ENCODE measurements at regions not wholly inside any gene's neighbourhood (a gene's known extent, or its start where the extent isn't known, plus 50 kb on each side); places are given as distances from the start of the nearest gene placed in this dataset.
"Not testable (repeated sequence)": the region's sequence is repeated elsewhere in the genome, so short reads cannot be mapped to it uniquely, and the experiment has no call there.

DNA sequence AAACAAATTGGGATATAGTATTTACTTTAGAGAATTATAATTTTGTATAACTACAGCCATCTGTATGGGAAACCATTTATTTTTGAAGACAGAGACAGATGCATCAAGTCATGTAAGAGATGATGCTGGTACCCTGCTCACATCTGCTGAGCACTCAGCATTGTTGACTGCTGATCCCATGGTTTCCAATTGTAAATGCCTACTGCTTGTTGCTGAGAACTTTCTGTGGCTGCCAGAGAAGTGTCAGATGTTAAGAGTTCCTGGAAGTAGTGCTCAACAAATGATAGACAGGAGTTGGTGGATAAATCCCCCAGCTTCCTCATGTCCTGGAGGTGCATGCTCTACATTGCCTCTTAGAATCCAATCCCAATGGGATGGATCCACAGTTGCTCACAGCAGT lies 167.1 kb downstream of the OXSM start:
- DNase-seq = no peak

DNA sequence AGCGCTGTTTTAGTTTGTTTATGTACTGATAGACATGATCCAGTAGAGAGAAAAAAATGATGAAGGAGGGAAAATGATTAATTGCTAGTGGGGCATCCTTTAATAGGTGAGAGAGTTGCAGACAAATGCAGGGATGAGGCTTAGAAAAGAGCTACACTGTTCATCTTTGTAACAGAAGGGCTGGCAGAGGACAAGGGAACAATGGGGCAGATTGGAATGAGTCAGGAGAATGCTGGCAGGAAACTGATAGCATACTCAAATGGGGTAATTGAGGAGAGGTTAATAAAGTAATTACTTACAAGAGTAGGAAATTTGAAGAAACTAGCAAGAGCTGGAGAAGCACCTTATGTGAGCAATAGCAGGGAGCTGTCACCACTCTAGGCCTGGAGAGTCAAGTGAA lies 170.9 kb downstream of the OXSM start:
- no peak for DNase-seq

DNA sequence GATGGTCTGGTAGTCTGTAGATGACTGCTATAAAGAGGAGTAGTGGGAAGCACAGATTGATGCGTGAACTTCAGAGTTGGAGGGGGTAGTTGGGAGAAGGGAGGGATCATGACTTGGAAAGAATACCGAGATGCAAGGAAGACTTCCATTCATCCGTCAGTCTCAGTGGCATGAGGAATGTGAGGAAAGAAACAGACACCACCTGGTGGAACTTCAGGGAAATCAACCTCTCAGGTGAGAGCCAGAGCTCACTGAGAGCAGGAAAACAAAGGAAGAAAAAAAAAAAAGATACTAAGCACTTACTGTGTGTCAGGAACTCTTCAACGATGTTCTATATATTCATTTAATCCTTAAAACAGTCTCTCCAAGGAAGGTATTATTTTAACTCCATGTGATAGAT lies 172.4 kb downstream of the OXSM start:
- no peak for DNase-seq

DNA sequence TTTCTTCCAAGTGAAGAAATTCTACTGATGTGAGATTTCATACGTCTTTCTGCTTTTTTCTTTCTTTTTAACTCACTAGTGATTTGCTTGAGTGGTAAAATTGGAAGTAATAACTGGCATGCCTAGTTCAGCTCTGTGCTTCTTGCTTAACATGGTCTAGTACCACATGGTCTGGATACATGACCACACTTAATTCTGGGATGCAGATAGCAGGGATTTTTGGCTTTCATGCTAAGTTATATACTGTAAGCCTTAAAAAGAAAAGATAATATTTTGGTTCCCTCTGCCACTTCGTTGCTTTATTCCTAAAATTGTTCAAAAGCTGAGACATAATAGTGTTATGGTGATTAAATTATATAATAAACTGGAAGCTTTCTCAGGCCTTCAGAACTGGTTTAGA lies 174.3 kb downstream of the OXSM start:
- no peak for DNase-seq

DNA sequence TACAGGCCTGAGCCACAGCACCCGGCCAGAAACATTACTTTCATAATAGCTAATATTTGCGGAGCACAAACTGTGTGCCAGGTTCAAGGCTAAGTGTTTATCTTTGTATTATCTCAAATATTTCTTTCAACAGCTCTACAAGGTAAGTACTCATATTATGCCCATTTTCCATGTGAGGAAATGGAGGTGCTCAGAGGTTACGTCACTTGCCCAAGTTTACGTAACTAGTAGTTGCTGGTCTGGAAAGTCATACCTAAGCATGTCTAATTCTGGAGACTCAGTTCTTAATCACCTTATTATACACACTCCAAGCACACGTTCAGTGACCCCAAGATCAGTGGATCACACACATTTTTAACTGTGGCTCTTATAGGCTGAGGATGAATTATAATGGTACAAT lies 177.5 kb downstream of the OXSM start:
- DNase-seq = no peak

DNA sequence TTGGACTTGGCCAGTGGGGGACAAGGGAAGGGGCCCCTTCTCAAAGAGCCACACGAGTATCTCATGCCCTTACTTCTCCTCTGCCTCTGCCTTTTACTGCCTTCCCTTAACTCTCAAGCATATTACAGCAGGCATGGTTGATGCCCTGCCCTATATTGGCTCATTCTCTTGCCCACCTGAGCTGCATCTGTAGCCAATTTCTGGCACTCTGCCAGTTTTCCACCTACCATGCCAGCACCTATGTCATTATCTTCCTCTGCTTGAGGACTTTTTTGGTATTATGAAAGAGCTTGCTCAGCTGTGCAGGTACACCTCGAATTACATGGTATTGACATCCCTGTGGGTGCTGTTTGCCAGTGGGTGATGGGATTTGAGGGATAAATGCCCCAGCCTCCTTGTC lies 181.8 kb downstream of the OXSM start:
- no peak for DNase-seq

DNA sequence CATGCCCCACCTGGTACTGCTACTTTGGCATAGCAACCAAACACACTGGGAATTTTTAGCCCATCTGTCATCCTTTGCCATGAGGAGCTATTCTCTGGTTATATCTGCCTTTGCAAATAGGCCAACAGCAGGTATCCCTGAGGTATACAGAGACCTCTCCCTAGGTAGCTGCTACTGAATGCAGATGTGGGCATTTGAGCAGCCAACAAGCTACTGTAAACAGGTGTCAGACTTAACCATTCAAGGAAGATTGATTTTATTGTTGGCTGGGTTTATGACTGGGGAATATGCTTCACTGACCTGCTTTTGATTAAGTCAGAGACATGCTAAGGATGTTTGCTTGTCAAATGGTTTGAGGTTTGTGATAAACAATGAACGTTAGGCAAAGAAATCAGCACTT lies 183.2 kb downstream of the OXSM start:
- no peak for DNase-seq

DNA sequence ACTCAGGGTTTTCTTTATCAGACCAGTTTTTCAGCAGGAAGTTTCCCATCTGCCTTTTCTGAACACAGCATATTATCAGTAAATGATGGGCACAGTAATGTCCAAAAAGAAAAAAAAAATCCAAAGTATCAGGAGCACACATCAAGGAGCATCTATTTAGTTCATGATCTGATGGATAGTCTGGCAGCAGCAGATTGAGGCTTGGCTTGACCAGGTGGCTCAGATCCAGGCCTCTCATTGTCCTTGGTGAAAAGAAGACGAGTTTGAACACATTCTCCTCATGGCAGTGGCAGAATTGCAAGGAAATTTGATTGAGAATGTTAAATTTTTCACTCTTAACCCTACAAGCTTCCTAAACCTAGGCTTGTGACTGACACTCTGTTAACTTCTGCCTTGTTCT lies 192.9 kb downstream of the OXSM start:
- no peak for DNase-seq

DNA sequence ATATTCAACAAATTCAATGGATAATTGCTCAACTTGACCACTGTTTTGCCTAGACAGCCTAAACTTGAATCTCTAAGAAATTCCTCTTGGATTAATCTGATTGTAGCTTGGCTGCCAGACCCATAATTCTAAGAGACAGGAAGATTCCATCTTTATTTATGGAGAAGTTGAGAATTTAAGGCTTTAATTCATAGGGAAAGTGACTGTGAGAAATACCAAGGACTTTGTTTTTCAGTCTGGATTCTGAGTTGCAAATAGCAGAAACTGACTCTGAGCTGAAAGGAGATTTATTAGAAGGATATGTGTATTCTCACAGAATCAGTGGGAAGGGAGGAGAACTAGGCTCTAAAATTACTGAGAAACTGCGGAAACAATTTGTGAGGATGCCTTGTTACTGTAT lies 195.7 kb downstream of the OXSM start:
- no peak for DNase-seq

DNA sequence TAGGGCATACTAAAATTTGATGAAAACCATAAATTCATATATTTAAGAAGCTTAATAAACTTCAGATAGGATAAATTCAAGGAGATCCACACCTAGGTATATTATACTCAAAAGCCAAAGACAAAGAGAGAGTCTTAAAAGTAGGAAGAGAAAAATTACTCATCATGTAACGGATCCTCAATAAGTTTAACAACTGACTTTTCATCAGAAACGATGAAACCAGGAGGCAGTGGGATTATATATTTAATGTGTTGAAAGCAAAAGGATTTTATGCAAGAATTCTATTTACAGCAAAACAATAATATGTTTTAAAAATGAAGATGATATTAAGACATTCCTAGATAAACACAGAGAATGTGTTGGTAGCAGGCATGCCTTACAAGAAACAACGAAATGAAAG lies 202.7 kb downstream of the OXSM start:
- DNase-seq = no peak

DNA sequence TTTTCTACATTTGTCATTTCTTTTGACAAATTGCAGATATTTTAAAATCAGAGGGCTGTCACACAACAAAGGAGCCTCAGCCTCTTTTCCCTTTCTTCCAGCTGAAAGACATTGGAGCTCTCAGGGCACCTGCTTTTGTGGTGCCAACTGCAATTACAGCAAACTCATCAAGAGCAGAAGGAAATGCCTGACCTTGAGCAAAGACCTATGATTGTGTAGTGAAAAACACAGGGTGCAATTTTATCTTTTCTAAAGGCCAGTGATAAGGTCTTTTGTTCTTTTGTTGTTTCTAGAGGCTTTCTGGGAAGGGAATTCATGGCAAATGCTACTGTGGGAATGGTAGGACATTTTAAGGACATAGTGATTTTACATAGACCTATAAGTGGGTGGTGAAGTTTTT lies 214.3 kb downstream of the OXSM start:
- no peak for DNase-seq

DNA sequence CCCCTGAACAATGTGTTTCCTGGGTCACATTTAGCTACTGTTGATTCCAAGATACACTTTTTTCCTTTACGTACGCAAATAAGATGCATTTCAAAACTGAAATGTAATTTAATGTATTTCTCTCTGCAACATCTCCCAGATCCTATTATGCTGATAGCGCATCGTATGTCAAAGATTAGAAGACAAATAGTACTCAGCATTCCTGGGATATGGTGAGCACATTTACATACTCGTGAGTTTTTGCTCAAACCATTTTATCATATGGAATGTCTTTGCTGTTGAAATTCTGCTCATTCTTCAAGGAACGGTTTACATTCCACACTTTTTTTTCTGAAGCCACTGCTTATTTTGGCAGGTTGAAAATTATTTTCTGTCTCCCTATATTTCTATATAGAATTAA lies 221.4 kb downstream of the OXSM start:
- DNase-seq = no peak

DNA sequence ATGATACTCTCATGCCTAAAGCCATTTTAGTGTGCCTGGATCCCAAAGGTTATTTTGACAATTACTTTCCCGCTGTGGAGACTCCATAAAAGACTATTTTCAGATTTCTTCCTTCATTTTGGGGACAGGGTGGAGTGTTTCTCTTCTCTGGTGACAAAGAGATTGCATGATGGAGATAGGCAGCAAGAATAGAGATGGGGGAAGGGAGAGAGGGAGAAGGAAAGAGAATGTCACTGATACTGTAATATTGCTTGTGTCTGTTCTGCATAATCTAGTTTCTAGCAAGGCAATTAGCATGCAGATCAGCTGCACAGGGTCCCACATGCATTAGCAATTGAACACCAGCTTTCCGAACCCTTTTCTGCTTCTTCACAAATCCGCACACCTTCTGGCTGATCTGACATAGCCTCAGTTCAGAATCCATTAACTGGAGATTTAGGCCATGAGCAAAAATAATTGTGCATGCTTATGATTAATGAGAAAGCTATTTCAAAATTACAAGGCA lies 222.4 kb downstream of the OXSM start:
- no peak for DNase-seq

DNA sequence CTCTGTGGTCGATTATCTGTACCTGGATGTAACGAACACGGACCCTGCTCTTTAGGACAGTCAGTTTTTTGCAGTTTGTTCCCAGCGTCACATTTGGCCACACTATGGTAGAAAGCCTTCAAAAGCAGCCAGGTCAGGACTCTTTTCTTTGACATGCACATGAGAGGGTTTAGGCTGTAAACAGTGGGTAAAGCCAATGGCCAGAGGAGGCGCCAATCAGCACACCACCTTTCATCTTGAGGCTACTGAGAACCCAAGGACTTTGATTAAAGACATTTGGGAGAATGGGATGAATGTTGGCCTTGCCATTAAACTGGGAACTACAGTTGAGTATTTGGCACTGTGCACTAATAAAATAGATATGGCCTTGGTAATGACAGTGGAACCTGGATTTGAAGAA lies 225.9 kb downstream of the OXSM start:
- no peak for DNase-seq

DNA sequence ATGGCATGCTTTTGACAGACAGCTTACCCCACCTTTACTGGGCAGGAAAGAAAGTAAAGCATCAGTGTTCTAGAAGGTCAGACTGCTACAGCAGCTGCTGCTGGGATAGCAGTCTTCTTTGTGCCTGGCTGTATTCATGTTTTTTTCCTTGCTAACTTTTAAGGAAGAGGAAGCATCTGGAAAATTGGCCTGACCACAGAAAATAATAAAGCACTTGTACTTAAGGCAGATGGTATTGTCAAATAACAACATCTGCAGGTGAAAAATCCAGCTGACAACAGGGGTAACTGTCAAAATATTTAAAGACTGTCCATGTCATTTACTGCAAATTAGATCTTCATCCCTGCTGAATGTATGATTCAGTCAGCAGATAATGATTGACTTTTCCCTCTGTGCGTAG lies 229.0 kb downstream of the OXSM start:
- DNase-seq = no peak

DNA sequence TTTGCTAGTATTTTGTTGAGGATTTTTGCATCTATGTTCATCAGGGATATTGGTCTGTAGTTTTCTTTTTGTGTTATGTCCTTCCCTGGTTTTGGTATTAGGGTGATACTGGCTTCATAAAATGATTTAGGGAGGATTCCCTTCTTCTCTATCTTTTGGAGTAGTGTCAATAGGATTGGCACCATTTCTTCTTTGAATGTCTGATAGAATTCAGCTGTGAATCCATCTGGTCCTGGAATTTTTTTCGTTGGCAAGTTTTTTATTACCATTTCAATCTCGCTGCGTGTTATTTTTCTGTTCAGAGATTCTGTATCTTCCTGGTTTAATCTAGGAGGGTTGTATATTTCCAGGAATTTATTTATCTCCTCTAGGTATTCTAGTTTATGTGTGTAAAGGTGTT lies 234.3 kb downstream of the OXSM start:
- not testable (repeated sequence) for DNase-seq

DNA sequence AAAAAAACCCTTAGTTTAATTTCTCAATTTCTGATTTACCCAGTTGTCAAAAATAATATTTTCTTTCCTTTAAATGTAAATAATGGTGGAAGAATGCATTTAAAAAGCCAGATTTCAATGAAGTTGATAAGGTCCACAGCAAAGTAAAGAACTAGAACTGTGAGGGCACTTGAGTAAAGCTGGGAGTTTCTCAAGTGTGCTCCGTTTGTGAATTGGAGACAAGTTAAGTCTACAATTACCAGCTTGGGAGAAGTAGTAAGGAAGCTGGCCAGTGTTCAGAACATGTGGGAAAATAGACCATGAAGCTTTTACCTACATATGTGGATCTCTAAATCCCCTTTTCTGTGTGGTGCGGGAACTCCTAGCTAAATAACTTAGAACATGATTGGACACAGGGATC lies 239.4 kb downstream of the OXSM start:
- no peak for DNase-seq

DNA sequence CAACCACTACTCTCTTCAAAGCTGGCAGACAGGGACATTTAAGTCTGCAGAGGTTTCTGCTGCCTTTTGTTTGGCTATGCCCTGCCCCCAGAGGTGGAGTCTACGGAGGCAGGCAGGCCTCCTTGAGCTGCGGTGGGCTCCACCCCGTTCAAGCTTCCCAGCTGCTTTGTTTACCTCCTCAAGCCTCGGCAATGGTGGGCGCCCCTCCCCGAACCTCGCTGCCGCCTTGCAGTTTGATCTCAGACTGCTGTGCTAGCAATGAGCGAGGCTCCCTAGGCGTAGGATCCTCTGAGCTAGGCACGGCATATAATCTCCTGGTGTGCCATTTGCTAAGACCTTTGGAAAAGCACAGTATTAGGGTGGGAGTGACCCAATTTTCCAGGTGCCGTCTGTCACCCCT lies 252.2 kb downstream of the OXSM start:
- DNase-seq = not testable (repeated sequence)

DNA sequence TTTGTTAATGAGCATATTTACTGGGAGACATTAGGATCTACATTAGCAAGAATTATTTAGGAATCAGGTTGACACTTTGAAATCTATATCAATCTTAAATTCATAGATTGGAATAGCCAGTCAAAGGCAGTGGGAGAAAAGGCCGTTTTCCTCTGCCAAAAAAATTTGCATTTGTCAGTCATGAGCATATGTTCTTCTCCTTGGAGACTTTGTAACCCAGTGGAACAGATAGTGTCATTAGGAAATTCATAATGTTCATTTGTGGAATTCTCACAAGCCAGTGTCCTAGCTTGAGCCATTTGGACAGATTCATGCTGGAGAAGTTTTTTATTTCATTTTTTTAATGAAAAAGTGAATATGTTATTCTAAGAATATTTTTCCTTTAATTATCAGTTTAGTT lies 260.1 kb downstream of the OXSM start:
- DNase-seq = no peak

DNA sequence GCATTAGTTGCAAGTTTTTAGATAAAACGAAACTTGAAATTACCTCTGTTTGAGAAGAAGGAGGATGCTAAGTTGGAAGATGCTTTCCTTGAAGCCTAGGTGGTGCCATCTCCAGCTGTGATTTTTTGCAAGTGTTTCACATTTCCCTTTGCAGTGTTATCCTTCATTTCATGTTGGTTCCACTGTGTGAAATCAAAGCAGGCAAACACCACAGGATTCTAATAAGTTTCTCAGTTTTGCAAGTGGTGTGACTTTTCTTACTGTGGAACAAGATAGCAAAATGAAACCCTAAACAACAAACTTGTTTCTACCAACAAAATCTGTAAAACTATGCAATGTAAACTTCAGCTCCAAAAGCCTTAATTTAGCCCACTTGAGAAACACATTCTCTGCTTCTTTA lies 260.9 kb downstream of the OXSM start:
- no peak for DNase-seq

DNA sequence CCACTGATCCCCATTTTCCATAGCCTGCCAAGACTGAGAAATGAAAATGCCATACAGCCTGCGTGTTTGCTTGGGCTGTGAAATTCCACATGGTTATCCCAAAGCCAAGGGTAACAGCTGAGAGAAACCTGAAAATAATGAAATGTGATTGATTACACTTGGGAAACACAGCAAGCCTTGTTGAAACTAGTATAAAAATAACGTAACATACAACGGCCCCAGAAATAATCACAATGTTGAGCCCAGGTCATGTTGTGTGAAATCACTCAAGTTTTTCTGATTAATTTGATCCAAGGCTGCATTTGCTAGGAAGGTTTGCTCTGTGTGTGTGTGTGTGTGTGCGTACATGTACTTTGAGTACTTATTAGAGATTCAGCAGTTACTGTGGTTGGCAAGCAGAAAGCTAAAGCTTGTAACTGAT lies 269.0 kb downstream of the OXSM start:
- no peak for DNase-seq

DNA sequence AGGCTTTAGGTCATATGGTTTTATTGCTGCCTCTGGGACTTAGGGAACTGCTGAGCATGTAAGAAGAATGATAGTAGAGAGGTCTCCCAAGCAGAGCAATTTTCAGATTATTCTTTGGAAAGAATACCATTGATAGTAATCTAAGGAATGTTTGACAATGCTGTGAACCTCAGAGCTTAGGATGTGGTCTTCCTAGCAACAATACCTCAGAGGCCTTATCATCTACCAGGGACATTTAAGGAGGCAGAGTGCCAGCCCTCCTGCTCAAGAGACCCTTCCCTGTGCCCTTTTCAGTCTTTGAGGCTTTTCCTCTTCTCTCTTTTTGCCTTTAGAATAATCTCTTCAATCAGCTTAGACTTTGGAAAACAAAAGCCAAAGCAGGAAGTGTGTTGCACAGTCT lies 272.1 kb downstream of the OXSM start:
- DNase-seq = no peak

DNA sequence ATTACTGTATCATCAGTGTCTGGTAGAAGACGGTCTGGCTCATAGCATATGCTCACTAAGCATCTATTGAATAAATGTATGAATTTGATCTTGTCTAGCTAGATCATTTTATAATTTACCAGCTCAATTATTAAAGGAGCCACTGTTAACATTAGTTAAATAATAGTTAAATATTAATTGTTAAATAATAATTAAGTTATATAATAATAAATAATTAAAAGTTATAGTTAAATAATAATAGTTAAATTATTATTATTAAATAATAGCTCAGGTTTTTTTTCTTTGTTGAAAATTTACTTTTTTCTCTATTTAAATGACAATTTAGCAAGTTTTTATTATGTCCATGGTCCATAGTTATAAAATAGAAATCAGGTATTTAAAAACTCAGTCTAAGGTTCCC lies 274.4 kb downstream of the OXSM start:
- DNase-seq = no peak

DNA sequence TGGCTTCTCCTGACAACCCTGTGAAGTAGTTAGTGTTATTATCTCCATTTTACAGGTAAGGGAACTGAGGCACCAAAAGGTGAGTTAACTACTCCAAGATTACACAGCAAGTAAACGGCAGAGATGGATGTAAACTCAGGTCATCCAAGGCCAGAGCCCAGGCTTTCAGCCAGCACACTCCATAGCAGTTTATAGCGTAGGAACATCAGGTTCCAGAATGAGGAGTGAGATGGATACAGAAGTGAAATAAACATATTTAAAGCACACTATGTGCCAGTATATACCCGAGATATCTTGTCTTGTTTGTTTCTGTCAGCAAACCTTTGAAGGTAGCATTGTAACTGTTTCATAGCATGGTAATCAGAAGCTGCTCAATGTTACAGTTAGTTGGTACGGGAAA lies 279.0 kb downstream of the OXSM start:
- no peak for DNase-seq

DNA sequence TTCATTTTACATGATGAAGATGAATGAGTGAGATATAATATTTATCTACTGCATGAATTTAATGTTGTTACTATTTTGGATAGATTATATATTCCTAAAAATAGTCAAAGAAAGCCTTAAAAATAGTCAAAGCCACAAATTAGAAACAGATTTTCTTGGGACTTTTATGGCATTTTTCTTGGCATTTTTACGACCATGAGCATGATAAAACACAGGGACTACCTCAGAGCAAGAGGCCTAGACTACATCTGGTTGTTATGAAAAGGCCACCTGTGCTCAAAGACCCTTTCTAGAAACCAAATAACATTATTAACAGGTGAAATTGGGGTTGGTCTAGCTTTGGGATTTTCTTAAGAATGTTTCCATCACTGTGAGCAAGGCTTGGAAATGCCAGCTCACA lies 281.0 kb downstream of the OXSM start:
- DNase-seq = no peak

DNA sequence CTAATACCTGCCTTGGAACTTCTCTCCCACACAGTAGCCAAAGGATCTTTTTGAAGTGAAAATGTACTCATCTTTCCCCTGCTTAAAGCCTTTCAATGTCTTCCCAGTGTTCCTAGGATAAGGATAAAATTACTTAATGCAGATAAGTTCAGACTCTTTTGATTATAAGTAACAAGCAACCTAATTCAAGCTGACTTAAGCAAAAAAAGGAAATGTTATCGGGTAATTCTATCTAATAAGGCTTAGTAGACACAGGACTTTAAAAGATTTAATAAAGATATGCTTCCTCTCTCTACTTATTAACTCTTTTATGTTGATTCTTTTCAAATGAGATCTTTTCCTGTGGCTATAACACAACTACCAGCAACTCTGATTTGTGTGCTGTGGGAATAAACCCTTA lies 284.2 kb downstream of the OXSM start:
- no peak for DNase-seq
